HUES6 (cell line): ENCODE measurements at regions not wholly inside any gene's neighbourhood (a gene's known extent, or its start where the extent isn't known, plus 50 kb on each side); places are given as distances from the start of the nearest gene placed in this dataset.
"Not testable (repeated sequence)": the region's sequence is repeated elsewhere in the genome, so short reads cannot be mapped to it uniquely, and the experiment has no call there.

Experiments used
- H3K27ac ChIP-seq: 2 replicates; pipeline ENCODE4 v1.7.0; 2013; ENCODE audit warnings: low read depth, mild to moderate bottlenecking, low read length, inconsistent platforms
- H3K27me3 ChIP-seq: 2 replicates; pipeline ENCODE4 v1.6.1; 2013; ENCODE audit warnings: low read length; ENCODE audit not compliant: control insufficient read depth, insufficient read depth
- H3K36me3 ChIP-seq: 2 replicates; pipeline ENCODE4 v1.6.1; 2013; ENCODE audit warnings: low read length; ENCODE audit not compliant: control insufficient read depth, insufficient read depth
- H3K4me1 ChIP-seq: 2 replicates; pipeline ENCODE4 v1.6.1; 2013; ENCODE audit warnings: low read length; ENCODE audit not compliant: control insufficient read depth, insufficient read depth
- H3K4me3 ChIP-seq: 2 replicates; pipeline ENCODE4 v1.5.1; 2013; ENCODE audit warnings: low read depth, low read length
- H3K9ac ChIP-seq: one replicate; pipeline ENCODE4 v1.6.1; 2013; ENCODE audit warnings: mild to moderate bottlenecking, low read length
- H3K9me3 ChIP-seq: 2 replicates; pipeline ENCODE4 v1.6.1; 2013; ENCODE audit warnings: low read depth, low read length; ENCODE audit not compliant: control insufficient read depth, insufficient read depth

DNA sequence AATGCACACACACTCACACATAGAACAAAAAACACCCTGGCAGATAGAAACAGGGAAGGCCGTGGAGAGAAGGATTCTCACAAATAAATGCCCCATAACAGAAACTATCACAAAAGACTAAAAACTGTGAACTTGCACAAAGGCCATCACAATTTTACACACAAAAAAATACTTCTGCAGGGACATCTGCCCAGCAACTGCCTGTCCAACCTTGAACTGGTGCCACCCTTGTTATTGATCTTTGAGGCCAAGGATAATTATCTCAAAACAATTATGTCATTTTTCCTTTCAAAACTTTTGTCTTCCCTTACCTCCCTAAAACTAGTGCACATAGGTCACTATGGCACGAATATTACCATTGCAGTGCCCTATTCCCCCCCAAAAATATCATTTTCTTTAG is 143.8 kb upstream of the KCTD3 start:
- Histone ChIP-seq H3K36me3 (no peaks in the 10 kb centered on the region), H3K27ac (no peak overlapping the region), H3K9me3 (peaks cover 2% of the 10 kb centered on the region; the same call in 1 of the 2 replicates), H3K4me3 (no peak overlapping the region), H3K9ac (no peak overlapping the region), H3K4me1 (peaks cover 6% of the 10 kb centered on the region; the same call in 1 of the 2 replicates), H3K27me3 (no peaks in the 10 kb centered on the region)

DNA sequence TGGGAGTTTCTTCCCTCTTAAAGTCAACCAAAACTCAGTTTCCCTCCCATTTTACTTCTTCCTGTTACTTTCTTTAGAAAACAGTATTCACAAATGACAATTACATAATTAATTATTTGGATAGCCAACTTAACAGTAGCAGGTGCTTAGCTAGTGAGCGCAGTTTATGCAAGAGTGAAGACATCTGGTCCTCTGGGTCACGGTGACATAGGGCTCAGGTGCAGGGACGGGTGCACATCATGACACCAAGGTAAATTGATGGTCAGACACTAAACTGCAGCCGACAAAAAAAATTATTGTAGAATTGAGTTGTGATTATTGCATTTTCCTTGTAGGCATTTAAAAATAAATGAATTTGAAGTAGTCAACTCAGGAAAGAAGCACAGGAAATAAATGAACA is 142.0 kb upstream of the KCTD3 start:
- no peaks in the 10 kb centered on the region; the same call in 1 of the 2 replicates for H3K4me1 ChIP-seq
- H3K9ac ChIP-seq: no peak overlapping the region
- H3K36me3 ChIP-seq: no peaks in the 10 kb centered on the region
- H3K27me3 ChIP-seq: no peaks in the 10 kb centered on the region
- peaks cover 3% of the 10 kb centered on the region; the same call in 1 of the 2 replicates for H3K9me3 ChIP-seq
- H3K4me3 ChIP-seq: no peak overlapping the region
- H3K27ac ChIP-seq: no peak overlapping the region

GRCh38 chr1:215426101-215426500 is 141.0 kb upstream of the KCTD3 start:
- Histone ChIP-seq H3K9me3 (peaks cover 3% of the 10 kb centered on the region; the same call in 1 of the 2 replicates), H3K4me1 (no peaks in the 10 kb centered on the region; the same call in 1 of the 2 replicates), H3K27me3 (no peaks in the 10 kb centered on the region), H3K9ac (no peak overlapping the region), H3K4me3 (no peak overlapping the region), H3K27ac (no peak overlapping the region), H3K36me3 (no peaks in the 10 kb centered on the region)

GRCh38 chr1:215432483-215433227 is 134.4 kb upstream of the KCTD3 start:
- Histone ChIP-seq H3K9ac (peak overlapping the region; percentile 19), H3K4me1 (peaks cover 12% of the 10 kb centered on the region)
- not testable (repeated sequence) for H3K9me3 ChIP-seq, H3K27me3 ChIP-seq, H3K27ac ChIP-seq, H3K36me3 ChIP-seq, H3K4me3 ChIP-seq

DNA sequence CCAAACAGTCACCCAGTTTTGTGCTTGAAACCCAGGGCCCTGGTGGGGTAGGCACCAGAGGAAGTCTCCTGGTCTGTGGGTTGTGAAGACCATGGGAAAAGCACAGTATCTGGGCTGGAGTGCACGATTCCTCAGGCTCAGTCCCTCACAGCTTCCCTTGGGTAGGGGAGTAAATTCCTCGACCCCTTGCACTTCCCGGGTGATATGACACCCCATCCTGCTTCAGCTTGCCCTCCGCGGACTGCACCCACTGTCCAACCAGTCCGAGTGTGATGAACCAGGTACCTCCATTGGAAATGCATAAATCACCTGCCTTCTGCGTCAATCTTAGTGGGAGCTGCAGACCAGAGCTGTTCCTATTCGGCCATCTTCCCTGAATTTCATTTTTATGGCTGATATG is 133.9 kb upstream of the KCTD3 start:
- no peak overlapping the region for H3K4me3 ChIP-seq
- H3K36me3 ChIP-seq: no peaks in the 10 kb centered on the region
- no peak overlapping the region for H3K27ac ChIP-seq
- H3K9ac ChIP-seq: no peak overlapping the region
- H3K4me1 ChIP-seq: peaks cover 12% of the 10 kb centered on the region
- H3K27me3 ChIP-seq: no peaks in the 10 kb centered on the region
- peaks cover 1% of the 10 kb centered on the region; the same call in 1 of the 2 replicates for H3K9me3 ChIP-seq

- no peak overlapping the region for H3K4me3 ChIP-seq
- no peak overlapping the region for H3K9ac ChIP-seq
- H3K27me3 ChIP-seq: no peaks in the 10 kb centered on the region
- no peak overlapping the region for H3K27ac ChIP-seq
- H3K9me3 ChIP-seq: peaks cover 4% of the 10 kb centered on the region; the same call in 1 of the 2 replicates
- H3K36me3 ChIP-seq: no peaks in the 10 kb centered on the region
- no peaks in the 10 kb centered on the region for H3K4me1 ChIP-seq
Measured at GRCh38 chr1:215439549-215439948, 127.6 kb upstream of the KCTD3 start.

GRCh38 chr1:215444715-215445414 is 122.2 kb upstream of the KCTD3 start:
- no peaks in the 10 kb centered on the region for H3K4me1 ChIP-seq
- no peaks in the 10 kb centered on the region for H3K27me3 ChIP-seq
- no peak overlapping the region for H3K9ac ChIP-seq
- no peaks in the 10 kb centered on the region for H3K36me3 ChIP-seq
- no peak overlapping the region for H3K27ac ChIP-seq
- H3K4me3 ChIP-seq: no peak overlapping the region
- H3K9me3 ChIP-seq: no peaks in the 10 kb centered on the region

DNA sequence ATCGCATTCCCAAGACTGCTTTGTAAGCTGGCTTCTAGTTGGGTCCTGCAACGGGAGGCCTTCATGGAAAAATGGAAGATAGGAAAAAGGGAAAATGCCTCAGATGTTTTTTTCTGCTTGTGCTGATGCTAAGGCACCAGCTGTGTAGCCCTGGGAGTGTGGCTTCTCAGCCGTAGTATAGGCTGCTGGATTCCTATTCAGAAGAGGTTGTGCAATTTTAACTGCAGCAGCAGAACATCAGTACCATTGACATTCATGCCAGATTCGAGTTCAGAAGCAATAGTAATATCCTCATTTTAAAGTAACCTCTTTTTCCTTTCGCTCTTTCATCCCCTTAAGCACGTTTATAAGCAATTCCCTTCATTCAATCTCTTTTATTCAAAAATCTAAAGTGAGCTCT is 119.1 kb upstream of the KCTD3 start:
- not testable (repeated sequence) for H3K27ac ChIP-seq, H3K36me3 ChIP-seq, H3K27me3 ChIP-seq, H3K9ac ChIP-seq, H3K4me1 ChIP-seq, H3K9me3 ChIP-seq, H3K4me3 ChIP-seq

GRCh38 chr1:215449147-215449546 is 118.0 kb upstream of the KCTD3 start:
- not testable (repeated sequence) for H3K27me3 ChIP-seq, H3K27ac ChIP-seq, H3K9me3 ChIP-seq, H3K4me1 ChIP-seq, H3K4me3 ChIP-seq, H3K36me3 ChIP-seq, H3K9ac ChIP-seq

GRCh38 chr1:215453440-215453839 is 113.7 kb upstream of the KCTD3 start:
- H3K4me1 ChIP-seq: no peaks in the 10 kb centered on the region
- no peaks in the 10 kb centered on the region for H3K36me3 ChIP-seq
- H3K4me3 ChIP-seq: no peak overlapping the region
- no peak overlapping the region for H3K9ac ChIP-seq
- no peaks in the 10 kb centered on the region for H3K27me3 ChIP-seq
- no peaks in the 10 kb centered on the region for H3K9me3 ChIP-seq
- H3K27ac ChIP-seq: no peak overlapping the region

DNA sequence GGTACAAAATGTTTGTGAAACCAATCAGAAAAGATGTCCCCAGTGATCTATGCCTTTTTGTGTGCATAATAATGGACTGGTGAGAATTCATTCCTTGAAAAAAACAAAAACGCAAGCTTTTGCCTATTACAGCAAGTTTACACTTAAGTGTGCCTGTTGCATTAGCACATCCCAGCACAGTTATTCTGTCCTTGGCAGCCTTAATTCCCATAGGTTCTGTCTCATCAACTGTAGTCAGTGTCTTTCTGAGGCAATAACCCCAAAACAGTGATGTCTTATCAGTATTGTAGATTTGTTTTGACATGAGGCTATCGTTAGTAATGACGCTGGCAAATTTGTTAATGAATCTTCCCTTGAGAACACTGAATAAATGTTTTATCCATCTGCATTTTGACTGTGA is 109.9 kb upstream of the KCTD3 start:
- no peak overlapping the region for H3K4me3 ChIP-seq
- H3K36me3 ChIP-seq: no peaks in the 10 kb centered on the region
- no peak overlapping the region for H3K9ac ChIP-seq
- H3K9me3 ChIP-seq: no peaks in the 10 kb centered on the region
- H3K27me3 ChIP-seq: no peaks in the 10 kb centered on the region
- H3K4me1 ChIP-seq: no peaks in the 10 kb centered on the region
- H3K27ac ChIP-seq: no peak overlapping the region
